ENCODE measurements at regions not wholly inside any gene's neighbourhood (a gene's known extent, or its start where the extent isn't known, plus 50 kb on each side); places are given as distances from the start of the nearest gene placed in this dataset.

DNA sequence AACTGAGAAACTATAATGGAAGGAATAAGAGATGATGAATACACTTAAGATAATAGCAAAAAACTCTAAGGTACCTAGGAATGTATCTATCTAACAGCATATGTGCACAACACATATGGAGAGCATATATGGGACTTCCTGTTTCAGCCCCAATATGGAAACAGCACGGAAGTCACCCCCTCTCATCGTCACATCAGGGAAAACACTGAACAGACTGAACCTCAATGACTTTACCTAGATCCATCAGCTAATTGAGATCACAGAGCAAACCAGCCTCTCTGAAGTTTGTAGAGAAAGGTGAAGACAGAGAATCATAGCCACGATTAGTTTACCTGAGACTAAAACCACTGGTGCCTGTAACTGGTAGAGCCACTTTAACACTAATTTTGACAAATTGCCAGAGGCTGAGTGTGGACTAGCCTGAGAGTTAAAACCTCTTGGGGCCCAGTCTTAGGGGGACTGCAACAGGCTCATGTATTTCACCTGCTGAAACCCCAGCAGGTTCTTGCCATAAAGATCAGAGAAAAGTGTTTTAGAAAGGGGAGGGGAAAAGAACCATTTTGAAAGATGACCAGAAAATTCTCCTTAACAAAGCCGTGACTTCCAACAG lies 722.6 kb downstream of the TBC1D22A start:
- no CpG with 5 or more reads among the region's 4 CpGs for whole genome bisulfite sequencing, 2 experiments (ENCODE audit: extremely low coverage in 2 of 2, insufficient read length in 1 of 2)
- dilution Hi-C loops (cut with HindIII; ENCODE audit: low sequenced_read_pairs, unreplicated experiment) (no loop called here), in situ Hi-C loops (cut with MboI; ENCODE audit: low sequenced_read_pairs) (no loop called here), intact Hi-C loops (cut with micrococcal nuclease) (no loop called here)
- no peaks in the 10 kb centered on the region for H3K9me1 ChIP-seq (ENCODE audit: insufficient read depth, low read length)
- no peak overlapping the region for H4K5ac ChIP-seq (ENCODE audit: low read depth, low read length)
- DNase-seq (no peak), ATAC-seq (ENCODE audit: low read depth) (no peak)
- no peak overlapping the region for H3K18ac ChIP-seq (ENCODE audit: low read depth, low read length)
- no peak overlapping the region for H2BK120ac ChIP-seq (ENCODE audit: low read depth, low read length)
- H3K4me2 ChIP-seq (ENCODE audit: low read depth, low read length) = no peak overlapping the region
- peaks cover 22% of the 10 kb centered on the region for H3K9me3 ChIP-seq (ENCODE audit: control insufficient read depth, insufficient read depth, low read length)
- H2AK9ac ChIP-seq (replicated peaks; ENCODE audit: low read depth, low read length, poor library complexity) = no peak overlapping the region
- no peaks in the 10 kb centered on the region for H3K79me1 ChIP-seq (ENCODE audit: low read depth in 1 of 2, low read length in 2 of 2)
- no peak overlapping the region for H2BK20ac ChIP-seq (ENCODE audit: low read depth, low read length)
- H2AK5ac ChIP-seq (ENCODE audit: low read depth, low read length) = no peak overlapping the region
- TF ChIP-seq USF2 (IDR thresholded peaks at IDR 0.05; ENCODE audit: low read depth, low read length) = no peak
- TF ChIP-seq, protein P1, sequence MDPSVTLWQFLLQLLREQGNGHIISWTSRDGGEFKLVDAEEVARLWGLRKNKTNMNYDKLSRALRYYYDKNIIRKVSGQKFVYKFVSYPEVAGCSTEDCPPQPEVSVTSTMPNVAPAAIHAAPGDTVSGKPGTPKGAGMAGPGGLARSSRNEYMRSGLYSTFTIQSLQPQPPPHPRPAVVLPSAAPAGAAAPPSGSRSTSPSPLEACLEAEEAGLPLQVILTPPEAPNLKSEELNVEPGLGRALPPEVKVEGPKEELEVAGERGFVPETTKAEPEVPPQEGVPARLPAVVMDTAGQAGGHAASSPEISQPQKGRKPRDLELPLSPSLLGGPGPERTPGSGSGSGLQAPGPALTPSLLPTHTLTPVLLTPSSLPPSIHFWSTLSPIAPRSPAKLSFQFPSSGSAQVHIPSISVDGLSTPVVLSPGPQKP (IDR thresholded peaks at IDR 0.05; ENCODE audit: borderline replicate concordance, low read depth, low read length) = no peak
- TF ChIP-seq RFX5 (IDR thresholded peaks at IDR 0.05; ENCODE audit: low read depth, low read length) = no peak
- TF ChIP-seq NFE2L2 (IDR thresholded peaks at IDR 0.05; ENCODE audit: low read depth, low read length) = no peak
- TF ChIP-seq FOS (IDR thresholded peaks at IDR 0.05; ENCODE audit: low read depth, low read length) = no peak
- TF ChIP-seq CHD1 (IDR thresholded peaks at IDR 0.05; ENCODE audit: low read depth, low read length) = no peak
- no peak for TF ChIP-seq MAFK (IDR thresholded peaks at IDR 0.05; ENCODE audit: low read depth, low read length)
- no peak for TF ChIP-seq BHLHE40 (IDR thresholded peaks at IDR 0.05; ENCODE audit: low read depth, low read length)
- TF ChIP-seq MXI1 (IDR thresholded peaks at IDR 0.05; ENCODE audit: borderline replicate concordance, low read depth, low read length) = no peak
- TF ChIP-seq CEBPB (IDR thresholded peaks at IDR 0.05; ENCODE audit: low read depth, low read length) = no peak
- TF ChIP-seq RCOR1 (IDR thresholded peaks at IDR 0.05; ENCODE audit: insufficient replicate concordance, low read length) = no peak
- no peak for TF ChIP-seq CTCF (conservative IDR thresholded peaks at IDR 0.05; ENCODE audit: low read depth, low read length)
- TF ChIP-seq POLR2A (IDR thresholded peaks at IDR 0.05; ENCODE audit: low read depth, low read length) = no peak
- TF ChIP-seq SMC3 (IDR thresholded peaks at IDR 0.05; ENCODE audit: low read depth, low read length) = no peak
- TF ChIP-seq RAD21 (IDR thresholded peaks at IDR 0.05; ENCODE audit: low read length) = no peak
- no peak for TF ChIP-seq MAZ (IDR thresholded peaks at IDR 0.05; ENCODE audit: borderline replicate concordance, low read depth, low read length)
- no peaks in the 10 kb centered on the region for H4K20me1 ChIP-seq (ENCODE audit: insufficient read depth, low read length)
- no peak overlapping the region for H4K8ac ChIP-seq (ENCODE audit: low read depth in 2 of 2, low read length in 2 of 2)
- H3K23ac ChIP-seq (ENCODE audit: low read depth, low read length) = no peak overlapping the region
- no peaks in the 10 kb centered on the region for H3K27me3 ChIP-seq (ENCODE audit: control insufficient read depth, insufficient read depth, low read length)
- no peak overlapping the region for H3K14ac ChIP-seq (replicated peaks; ENCODE audit: low read depth, low read length)
- no TSS peak for BruUV-seq (replicated peaks)
- H2BK15ac ChIP-seq (ENCODE audit: low read depth, low read length) = no peak overlapping the region
- ChIA-PET POLR2A (ENCODE audit: unreplicated experiment) (no interaction called here), CTCF (no interaction called here)
- H3K36me3 ChIP-seq (ENCODE audit: control insufficient read depth, insufficient read depth, low read length) = no peaks in the 10 kb centered on the region
- no peak overlapping the region for H2AFZ ChIP-seq (replicated peaks; ENCODE audit: low read length, poor library complexity)
- H3K56ac ChIP-seq (ENCODE audit: extremely low read depth, insufficient read depth, low read length) = no peak overlapping the region
- no peak overlapping the region for H3K27ac ChIP-seq (ENCODE audit: insufficient read depth, low read length)
- no peak overlapping the region for H2BK5ac ChIP-seq (ENCODE audit: low read depth, low read length, poor library complexity, severe bottlenecking)
- H3K4me3 ChIP-seq (ENCODE audit: insufficient read depth, low read depth, low read length) = no peak overlapping the region
- H4K91ac ChIP-seq (ENCODE audit: insufficient read depth, low read depth, low read length) = no peak overlapping the region
- no peaks in the 10 kb centered on the region for H3K4me1 ChIP-seq (ENCODE audit: control insufficient read depth, insufficient read depth, low read length)
- no peak overlapping the region for H3K9ac ChIP-seq (ENCODE audit: low read depth, low read length)
- no peak overlapping the region for H3K4ac ChIP-seq (ENCODE audit: low read depth, low read length)

Data from IMR-90 (cell line).